Activated CD8-positive, alpha-beta memory T cell treated with anti-CD3 and anti-CD28 coated beads for 36 hours (primary cell): ENCODE measurements at regions not wholly inside any gene's neighbourhood (a gene's known extent, or its start where the extent isn't known, plus 50 kb on each side); places are given as distances from the start of the nearest gene placed in this dataset.

ENCODE experiments used
- CTCF ChIA-PET: fragments of 350-600 bp; sonication (Branson Sonifier 250); formaldehyde crosslinking; loops from one replicate; lab custom pipeline; 2021; ENCODE audit warnings: antibody characterized with exemption; lab: Charles Lee
- POLR2A ChIA-PET: fragments of 350-600 bp; sonication (Branson Sonifier 250); formaldehyde crosslinking; loops from one replicate; lab custom pipeline; 2021; ENCODE audit warnings: antibody characterized with exemption; lab: Charles Lee

- CTCF ChIA-PET: no interaction called here
- POLR2A ChIA-PET: no interaction called here
These were observed 73.7 kb upstream of the PJA2 start for GRCh38 chr5:109483395-109483971.

GRCh38 chr5:109482748-109483147, 73.0 kb upstream of the PJA2 start:
- POLR2A ChIA-PET: no interaction called here
- CTCF ChIA-PET: no interaction called here

GRCh38 chr5:109479260-109479860, 69.6 kb upstream of the PJA2 start:
- ChIA-PET CTCF (no interaction called here), POLR2A (no interaction called here)

- ChIA-PET CTCF (no interaction called here), POLR2A (no interaction called here)
These were observed 69.1 kb upstream of the PJA2 start for GRCh38 chr5:109478830-109479229.

- ChIA-PET CTCF (no interaction called here), POLR2A (no interaction called here)
These were observed 66.5 kb upstream of the PJA2 start for GRCh38 chr5:109476292-109476691.

GRCh38 chr5:109469896-109470662, 60.3 kb upstream of the PJA2 start:
- ChIA-PET POLR2A (interaction anchor here (0.6 kb wide), 1 partner anchor 61 kb away, joined by 5 read pairs; no protein-coding TSS in a partner anchor), CTCF (no interaction called here)

GRCh38 chr5:109468737-109469420, 59.1 kb upstream of the PJA2 start:
- ChIA-PET CTCF (interaction anchor here (1.9 kb wide), 1 partner anchor 14 kb away, joined by 5 read pairs; no protein-coding TSS in a partner anchor), POLR2A (no interaction called here)

GRCh38 chr5:109468288-109468676, 58.5 kb upstream of the PJA2 start:
- ChIA-PET POLR2A (no interaction called here), CTCF (interaction anchor here (1.9 kb wide), 1 partner anchor 13 kb away, joined by 5 read pairs; no protein-coding TSS in a partner anchor)

- POLR2A ChIA-PET: no interaction called here
- CTCF ChIA-PET: no interaction called here
These were observed 57.3 kb upstream of the PJA2 start for GRCh38 chr5:109467058-109467457.
